ENCODE measurements at regions not wholly inside any gene's neighbourhood (a gene's known extent, or its start where the extent isn't known, plus 50 kb on each side); places are given as distances from the start of the nearest gene placed in this dataset.
A peak's percentile ranks its signal among the peaks of the same experiment; 100 is the strongest.

GRCh38 chr13:39935155-39935554 is 279.7 kb downstream of the COG6 start:
- no peak for TF ChIP-seq ZFX (IDR thresholded peaks at IDR 0.05)
- TF ChIP-seq CTCF (conservative IDR thresholded peaks at IDR 0.05): no peak
- H3K27ac ChIP-seq: no peak overlapping the region

- TF ChIP-seq CTCF (conservative IDR thresholded peaks at IDR 0.05) (no peak), ZFX (IDR thresholded peaks at IDR 0.05) (no peak)
These were observed 283.1 kb downstream of the COG6 start for GRCh38 chr13:39938596-39938995.

GRCh38 chr13:39941236-39941635 is 285.8 kb downstream of the COG6 start:
- H3K27ac ChIP-seq: no peak overlapping the region
- TF ChIP-seq ZFX (IDR thresholded peaks at IDR 0.05): no peak
- no peak for TF ChIP-seq CTCF (conservative IDR thresholded peaks at IDR 0.05)

More at GRCh38 chr13:39938596-39938995, 283.1 kb downstream of the COG6 start:
- H3K27ac ChIP-seq: no peak overlapping the region

GRCh38 chr13:39941911-39942551 is 286.6 kb downstream of the COG6 start:
- H3K27ac ChIP-seq: no peak overlapping the region
- TF ChIP-seq ZFX (IDR thresholded peaks at IDR 0.05) (no peak), CTCF (conservative IDR thresholded peaks at IDR 0.05) (no peak)

- TF ChIP-seq ZFX (IDR thresholded peaks at IDR 0.05): no peak
- TF ChIP-seq CTCF (conservative IDR thresholded peaks at IDR 0.05): peak; percentile 92
- no peak overlapping the region for H3K27ac ChIP-seq
These were observed 287.3 kb downstream of the COG6 start for GRCh38 chr13:39942552-39943273.

GRCh38 chr13:39943711-39944110 is 288.2 kb downstream of the COG6 start:
- H3K27ac ChIP-seq: no peak overlapping the region
- no peak for TF ChIP-seq CTCF (conservative IDR thresholded peaks at IDR 0.05)
- no peak for TF ChIP-seq ZFX (IDR thresholded peaks at IDR 0.05)

GRCh38 chr13:39945226-39945625 is 289.8 kb downstream of the COG6 start:
- H3K27ac ChIP-seq: no peak overlapping the region
- TF ChIP-seq ZFX (IDR thresholded peaks at IDR 0.05) (no peak), CTCF (conservative IDR thresholded peaks at IDR 0.05) (no peak)

Data from C4-2B (cell line).